Mucosa of gallbladder (tissue), 1 donor: ENCODE measurements at regions not wholly inside any gene's neighbourhood (a gene's known extent, or its start where the extent isn't known, plus 50 kb on each side); places are given as distances from the start of the nearest gene placed in this dataset.

ENCODE experiments used
- DNase-seq: peaks from one replicate; pipeline ENCODE4 v3.0.0-alpha.2; 2020; ENCODE audit warnings: low spot score
- donor health status: DM: no; HTN: no; CAD: no.

DNA sequence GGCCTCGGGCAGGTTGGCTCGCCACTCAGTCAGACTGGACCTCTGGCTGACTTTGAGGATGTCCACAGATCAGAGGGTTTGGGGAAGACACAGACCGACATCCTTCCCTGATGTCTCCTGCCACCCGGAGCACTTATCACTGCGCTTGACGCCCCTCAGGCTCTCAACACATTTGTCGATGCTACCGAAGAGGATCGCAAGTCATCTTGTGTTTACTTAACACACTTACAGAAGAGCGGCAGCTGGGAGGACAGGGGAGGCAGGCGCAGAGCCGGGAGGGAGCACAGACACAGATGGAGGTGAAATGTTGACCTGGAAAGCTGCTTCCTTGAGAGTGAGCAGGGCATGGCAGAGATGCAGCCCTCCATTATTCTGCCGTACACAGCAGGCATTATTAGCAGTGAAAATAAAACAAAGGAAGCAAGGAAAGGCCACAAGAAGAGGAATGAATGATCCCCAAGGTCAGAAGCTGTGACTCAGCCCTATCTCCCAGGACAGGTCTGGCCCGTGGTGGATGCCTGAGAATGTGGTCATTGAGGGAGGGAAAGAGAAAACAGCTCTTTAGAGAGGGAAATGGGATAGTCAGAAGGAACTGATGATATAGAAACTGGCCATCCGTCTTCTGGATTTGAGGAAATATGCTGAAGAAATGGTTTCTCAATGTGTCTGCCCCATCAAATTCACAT is 549.5 kb upstream of the ARGLU1 start:
- no peak for DNase-seq

DNA sequence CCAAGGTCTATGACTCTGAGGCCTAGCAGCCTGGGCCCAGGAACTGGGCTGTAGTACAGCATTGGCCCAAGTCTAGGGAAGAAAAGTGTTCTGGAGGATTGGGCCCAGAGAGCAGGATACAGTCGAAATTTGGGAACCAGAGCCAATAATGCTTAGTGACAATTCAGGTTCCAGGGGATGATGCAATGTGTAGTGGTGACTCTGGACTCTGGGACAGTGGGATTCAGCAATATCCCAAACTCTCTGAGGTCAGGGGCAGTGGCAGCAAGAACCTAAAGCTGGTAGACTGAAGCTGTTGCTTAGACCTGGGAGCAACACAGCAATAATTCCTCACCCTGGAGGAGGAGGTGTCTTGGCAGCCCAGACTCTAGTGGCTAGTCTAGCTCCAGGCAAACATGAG is 545.5 kb upstream of the ARGLU1 start:
- no peak for DNase-seq

DNA sequence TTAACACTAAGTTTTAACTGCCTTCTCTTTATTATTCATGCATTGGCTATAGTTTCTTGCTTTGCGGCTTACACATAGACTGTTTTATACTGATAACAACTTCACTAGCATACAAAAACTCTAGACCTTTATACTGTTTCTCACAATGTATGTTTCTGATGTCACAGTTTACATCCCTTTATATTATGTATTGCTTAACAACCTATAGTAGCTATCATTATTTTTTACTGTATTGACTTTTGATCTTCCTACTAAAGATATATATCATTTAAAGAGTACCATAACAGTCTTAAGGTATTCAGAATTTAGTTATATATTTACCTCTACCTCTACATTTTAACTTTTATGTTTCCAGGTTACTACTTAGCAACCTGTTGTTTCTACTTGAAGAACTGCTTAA is 543.3 kb upstream of the ARGLU1 start:
- DNase-seq: no peak

DNA sequence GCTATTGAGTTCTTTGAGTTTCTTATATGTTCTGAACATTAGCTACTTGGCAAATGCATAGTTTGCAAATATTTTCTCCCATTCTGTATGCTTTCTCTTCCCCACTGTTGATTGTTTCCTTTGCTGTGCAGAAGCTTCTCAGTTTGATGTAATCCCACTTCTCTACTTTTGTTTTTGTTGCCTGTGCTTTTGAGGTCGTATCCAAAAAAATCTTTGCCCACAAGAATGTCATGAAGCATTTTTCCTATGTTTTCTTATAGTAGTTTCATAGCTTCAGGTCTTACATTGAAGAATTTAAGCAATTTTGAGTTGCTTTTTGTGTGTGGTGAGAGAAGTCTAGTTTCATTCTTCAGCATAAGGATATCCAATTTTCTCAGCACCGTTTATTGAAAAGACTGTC is 536.7 kb upstream of the ARGLU1 start:
- DNase-seq: no peak

DNA sequence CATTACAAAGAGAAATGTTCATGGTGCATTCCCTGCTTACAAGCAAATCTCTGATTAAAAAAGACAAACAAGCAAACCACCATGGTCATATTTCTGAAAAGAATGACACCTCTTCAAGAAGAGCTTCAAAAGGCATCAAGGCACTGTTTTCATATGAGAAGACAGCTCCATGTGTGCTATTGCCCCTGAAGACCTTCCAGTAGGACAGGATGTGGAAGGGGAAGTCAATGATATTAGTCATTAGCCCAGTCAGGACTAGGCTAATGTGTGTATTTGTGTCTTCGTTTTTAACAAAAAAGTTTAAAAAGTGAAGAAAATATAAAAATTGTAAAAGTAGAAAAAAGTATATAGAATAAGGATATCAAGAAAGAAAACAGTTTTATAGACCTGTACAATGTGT is 534.7 kb upstream of the ARGLU1 start:
- DNase-seq: no peak

DNA sequence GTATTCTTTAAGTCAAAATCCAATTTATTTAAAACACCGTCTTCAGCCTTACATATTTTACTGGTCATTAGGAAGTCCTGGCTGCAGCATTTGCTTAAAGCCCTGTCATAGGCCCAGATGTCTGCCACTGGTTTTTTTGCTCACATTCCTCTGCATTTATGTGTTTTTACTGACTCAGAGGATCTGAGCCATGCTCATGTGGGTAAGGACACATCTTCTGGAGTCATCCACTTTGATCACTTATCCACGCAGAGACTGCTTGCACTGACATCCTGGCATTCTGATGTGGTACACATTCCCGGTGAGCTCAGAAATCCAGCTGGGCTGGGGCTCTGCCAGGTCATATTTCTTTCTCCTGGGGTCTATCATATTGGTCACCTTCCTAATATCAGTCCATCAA is 531.7 kb upstream of the ARGLU1 start:
- DNase-seq: no peak

DNA sequence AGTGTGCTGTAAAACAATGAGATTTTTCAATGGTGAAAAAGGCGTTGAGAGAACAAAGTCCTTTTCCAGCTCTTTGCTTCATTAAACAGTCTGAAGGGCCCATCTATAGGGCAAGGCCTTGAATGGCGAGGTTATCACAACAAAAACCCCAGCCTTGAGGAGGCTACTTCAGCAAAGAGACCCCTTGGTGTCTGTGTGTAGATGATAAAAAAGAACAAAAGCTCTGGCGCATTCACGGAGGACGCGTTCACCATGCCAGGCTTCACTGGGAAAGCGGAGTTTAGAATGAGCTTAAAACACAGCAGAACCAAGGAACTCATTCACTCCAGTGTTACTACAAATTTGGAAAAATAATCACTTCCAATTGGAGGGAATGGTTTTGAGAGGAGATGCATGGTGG is 530.0 kb upstream of the ARGLU1 start:
- DNase-seq: no peak

DNA sequence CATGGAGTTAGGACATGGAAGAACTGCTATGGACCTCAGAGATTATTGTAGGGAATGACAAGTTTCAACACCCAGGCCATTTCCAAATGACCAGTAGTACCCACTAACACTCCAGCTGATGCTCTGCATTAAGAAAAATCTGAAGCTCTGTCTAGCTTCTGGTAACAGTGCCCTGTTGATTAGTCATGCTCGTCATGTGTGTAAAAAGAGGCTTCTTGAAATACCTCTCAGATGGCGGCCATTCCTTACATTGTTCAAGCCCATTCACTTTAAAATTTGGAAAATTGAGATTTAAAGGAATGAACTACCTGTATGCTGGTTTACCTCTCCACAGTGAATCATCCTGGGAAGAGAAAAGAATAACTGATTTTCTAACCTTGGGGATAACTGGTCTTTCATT is 527.9 kb upstream of the ARGLU1 start:
- DNase-seq: no peak

DNA sequence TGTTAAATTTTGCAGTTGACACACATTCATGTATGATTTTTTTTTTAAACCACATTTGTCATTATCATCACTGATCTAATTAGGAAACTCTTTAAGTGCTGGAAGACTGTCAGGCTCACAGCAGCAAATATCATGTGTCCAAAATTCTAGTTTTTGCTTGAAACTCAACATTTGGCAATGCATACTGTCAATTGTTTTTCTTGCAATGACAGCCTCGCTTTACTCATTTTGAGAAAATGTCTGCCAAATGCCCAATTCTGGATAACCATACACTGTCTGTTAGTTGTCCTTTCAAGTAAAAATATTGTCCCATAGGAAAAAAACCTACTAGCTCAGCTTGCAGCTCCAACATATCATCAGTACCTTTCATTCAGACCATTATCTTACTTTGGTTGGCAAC is 523.9 kb upstream of the ARGLU1 start:
- DNase-seq: no peak

DNA sequence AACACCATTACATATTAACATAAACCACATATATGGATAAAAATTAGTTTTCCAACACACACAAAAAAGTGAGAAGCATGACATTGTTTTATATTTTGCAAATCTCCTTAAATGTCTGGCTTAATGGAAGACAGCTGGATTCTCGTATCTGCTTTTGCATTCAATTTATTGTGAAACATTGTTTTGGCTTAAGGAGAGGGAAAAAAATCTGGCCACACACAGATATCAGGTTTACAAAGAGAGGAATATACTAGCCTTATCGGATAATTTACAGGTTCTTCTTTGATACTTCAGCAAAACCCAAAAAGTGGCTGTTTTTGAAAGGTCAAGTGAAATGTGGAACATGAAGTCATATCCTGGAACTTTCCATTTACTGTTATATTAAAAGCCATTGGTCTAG is 523.5 kb upstream of the ARGLU1 start:
- DNase-seq: no peak

DNA sequence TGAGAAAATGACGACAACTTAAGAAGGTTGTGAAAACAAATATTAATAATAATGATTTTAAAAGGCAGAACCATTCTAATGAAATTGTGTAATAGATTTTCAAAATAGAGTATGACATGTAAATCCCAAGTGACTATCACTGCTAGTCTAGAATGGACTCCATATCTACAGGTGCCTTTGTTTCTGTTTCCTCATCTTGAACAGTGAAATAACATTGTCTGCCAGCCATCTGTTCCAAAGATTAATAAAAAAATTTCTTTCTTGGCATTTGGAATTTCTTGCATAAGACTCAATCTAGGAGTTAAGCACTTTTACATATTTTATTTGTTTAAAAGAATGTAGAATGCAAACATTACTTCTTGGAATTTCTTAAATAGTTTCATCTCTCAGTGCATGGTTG is 520.1 kb upstream of the ARGLU1 start:
- DNase-seq: no peak

DNA sequence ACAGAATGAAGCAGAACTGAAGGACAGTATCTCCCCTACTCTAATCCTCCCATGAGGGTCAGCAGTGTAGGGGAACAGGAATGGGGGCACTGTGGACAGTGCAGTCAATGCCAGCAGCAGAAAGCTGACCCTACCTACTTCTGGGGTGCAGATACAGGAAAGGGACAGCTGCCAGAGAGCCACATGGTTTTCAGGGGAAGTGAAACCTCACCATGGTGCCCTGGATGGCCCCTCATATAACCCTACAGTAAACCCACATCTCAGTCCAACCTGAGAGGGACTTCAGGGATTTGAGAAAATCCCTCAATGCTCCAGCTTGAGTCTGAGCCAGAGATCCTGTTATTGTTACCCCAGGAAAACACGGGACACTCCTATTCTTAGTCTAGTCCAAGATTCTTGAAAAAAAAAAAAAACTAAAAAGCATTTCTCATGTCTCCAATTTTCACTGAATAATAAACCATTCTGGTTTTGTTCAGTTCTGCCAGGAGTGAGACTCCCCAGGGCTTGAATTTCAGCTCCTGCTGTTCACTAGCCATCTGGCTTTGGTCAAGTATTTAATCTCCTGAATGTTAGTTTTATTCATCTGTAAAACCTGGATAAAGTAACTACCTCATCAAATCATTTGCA is 511.6 kb upstream of the ARGLU1 start:
- DNase-seq: no peak

DNA sequence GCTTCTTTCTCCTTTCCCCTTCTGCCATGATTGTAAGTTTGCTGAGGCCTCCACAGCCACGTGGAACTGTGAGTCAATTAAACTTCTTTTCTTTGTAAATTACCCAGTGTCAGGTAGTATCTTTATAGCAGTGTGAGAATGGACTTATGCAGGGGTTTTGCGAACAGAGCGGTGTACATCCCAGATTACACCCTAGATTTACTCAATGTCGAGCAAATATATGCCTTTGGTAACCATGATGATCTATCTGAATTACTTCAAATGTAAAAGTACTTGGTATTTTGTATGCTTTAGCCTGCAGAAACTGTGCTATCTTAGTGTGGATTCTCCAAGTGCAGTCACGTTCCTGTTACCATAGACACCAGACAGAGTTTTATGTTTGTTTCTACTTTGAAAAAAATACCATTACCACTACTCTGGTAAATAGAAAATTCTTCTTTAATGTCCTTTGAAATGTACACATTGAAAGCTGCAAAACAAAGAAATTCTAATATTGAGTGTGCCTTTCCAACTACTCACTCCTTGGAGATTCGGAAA is 510.4 kb upstream of the ARGLU1 start:
- no peak for DNase-seq

DNA sequence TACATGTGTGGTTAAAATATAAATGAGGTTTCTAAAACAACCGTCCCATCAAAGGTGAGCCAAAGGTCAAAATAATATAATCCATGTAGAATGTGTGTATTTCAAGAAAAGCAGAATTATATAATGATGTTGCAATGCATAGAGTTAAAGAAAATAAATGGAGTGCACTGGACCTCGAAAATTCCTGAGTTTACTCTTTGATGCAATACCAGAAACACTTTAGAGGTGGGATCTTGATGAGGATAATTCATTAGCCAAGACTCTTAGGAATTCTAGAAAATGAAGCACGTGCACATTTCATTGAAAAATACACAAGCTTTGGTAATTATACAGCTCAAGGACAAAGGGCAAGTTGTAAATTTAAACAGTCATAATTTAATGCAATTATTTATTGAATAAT is 508.9 kb upstream of the ARGLU1 start:
- DNase-seq: no peak

DNA sequence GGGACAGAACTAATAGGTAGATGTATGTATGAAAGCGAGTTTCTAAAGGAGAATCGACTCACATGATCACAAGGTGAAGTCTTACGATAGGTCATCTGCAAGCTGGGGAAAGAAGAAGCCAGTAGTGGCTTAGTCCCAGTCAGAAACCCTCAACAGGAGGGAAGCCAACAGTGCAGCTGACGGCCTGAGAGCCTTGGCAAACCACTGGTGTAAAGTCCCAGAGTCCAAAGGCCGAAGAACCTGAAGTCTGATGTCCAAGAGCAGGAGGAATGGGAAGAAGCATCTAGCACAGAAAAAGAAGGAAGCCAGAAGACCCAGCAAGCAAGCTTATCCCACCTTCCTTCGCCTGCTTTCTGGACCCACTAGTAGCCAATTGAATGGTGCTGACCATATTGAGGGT is 507.6 kb upstream of the ARGLU1 start:
- no peak for DNase-seq

DNA sequence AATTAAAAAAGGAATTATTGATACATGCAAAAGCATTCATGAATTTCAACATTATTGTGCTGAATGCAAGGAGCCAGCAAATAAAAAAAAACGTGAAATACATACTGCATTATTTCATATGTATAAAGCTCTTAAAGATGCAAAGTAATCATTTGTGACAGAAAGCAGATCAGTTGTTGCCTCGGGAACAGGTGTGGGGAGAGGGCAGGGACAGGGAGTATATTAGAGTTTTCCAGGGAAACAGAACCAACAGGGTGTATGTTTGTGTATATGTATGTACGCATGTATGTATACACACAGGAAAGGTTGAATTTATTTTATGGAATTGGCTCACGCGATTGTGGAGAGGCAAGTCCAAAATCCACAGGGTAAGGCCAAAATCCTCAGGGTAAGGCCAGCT is 502.9 kb upstream of the ARGLU1 start:
- no peak for DNase-seq

DNA sequence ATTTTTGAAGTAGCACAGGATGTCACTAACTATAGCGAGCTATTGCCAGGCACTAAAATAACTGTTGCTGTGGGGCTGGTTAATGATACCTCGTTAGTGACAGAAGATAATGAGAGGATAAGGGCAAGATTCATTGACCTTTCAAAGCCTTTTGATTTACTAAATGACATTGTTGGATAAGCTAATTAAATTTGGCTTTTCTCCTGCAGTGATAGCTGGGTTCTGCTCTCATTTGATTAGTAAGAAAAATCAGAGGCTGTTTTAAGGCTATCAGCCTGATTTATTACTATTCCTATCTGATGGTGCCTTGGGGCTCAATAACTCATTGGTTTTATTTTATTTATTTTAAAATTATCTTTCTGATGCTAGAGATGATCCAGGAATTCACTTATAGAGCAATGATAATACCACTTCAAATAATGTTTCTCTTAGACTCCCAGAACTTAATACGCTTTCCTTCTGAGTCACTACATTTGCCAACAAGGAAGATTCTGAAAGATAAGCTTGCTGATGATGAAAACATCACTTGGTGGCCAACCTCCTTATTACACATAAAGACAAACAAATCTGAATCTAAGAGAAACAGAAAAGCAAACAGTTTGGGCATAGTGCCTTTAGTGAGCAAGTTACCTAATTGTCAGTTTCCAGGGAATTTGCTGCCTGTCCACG is 501.3 kb upstream of the ARGLU1 start:
- no peak for DNase-seq

DNA sequence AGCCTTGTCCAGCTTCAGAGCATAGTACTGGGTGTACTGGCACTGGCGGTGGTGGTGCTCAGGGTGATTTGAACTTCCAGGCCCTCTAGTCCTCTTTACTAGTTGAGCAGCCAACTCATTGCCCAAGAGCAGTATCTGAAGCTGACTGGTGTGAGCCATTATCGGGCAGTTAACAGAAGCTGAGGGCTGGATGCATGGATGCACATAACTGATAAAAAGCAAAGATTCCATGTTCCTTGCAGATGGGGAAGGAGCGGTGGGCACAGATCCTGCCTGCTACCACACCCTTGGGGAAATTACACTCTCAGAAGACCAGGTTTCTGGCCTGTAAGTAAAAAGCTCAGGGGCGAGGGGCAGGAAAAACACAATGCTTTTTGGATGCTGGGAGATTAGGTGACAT is 499.4 kb upstream of the ARGLU1 start:
- no peak for DNase-seq

DNA sequence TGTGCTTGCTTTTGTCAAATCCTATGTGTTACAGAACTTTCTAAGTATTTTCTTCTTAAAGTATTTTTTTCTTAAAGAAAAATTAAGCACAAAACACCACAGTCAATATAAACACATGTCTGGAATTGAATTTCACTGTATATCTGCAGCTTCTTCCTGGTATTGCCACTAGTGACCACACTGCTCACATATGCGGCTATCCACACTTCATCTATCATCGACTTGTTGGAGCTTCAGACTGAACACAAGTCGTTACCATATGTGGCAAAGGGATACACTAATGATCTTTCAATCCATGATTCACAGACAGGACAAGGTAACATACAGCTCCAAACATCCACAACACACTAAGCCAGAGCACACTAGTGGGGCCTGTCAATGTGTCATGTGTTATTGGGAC is 498.4 kb upstream of the ARGLU1 start:
- no peak for DNase-seq

DNA sequence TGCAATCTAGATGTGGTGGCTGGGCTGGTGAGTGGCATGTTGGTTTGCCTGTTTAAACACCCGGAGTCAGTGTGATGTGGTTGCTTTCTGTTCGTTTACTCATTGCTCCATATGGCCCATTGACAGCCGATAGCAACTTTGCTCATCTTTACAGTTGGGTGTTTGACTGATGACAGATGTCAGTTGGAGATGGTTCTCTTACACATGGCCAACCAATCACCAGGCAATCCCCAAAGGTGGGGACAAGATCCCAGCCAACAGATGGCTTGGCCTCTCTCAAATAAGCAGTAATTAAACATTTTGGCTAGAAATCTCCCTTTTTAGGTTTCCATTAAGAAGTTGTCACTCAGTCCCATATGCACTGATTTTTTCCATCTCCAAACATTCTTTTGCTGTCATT is 497.1 kb upstream of the ARGLU1 start:
- DNase-seq: no peak

DNA sequence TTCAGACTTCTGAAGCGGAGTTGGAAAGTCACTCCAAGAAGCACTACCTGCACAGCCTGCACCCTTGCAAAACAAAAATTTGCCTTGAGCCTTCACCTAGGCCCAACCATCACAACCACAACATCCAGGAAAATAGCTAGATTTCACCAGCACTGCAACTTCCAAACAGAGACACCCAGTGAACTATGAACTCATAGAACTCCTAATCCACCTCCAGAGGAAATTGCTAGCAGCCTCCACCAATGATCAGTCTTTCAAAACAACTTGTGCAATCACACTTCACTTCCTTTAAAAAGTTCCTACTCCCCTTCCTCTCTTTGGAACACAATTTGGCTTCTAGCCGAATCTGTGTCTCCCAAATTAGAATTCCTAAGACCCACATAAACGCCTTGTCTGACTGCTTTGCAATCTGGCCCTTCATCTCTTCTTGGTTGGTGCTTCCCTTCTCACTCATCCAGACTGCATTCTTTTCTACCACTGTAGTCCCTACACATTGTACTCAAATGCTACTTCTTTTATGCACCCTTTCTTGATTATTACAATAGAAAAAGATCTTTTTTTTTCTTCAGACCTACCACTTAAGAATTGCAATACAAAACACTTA is 489.2 kb upstream of the ARGLU1 start:
- DNase-seq: no peak

DNA sequence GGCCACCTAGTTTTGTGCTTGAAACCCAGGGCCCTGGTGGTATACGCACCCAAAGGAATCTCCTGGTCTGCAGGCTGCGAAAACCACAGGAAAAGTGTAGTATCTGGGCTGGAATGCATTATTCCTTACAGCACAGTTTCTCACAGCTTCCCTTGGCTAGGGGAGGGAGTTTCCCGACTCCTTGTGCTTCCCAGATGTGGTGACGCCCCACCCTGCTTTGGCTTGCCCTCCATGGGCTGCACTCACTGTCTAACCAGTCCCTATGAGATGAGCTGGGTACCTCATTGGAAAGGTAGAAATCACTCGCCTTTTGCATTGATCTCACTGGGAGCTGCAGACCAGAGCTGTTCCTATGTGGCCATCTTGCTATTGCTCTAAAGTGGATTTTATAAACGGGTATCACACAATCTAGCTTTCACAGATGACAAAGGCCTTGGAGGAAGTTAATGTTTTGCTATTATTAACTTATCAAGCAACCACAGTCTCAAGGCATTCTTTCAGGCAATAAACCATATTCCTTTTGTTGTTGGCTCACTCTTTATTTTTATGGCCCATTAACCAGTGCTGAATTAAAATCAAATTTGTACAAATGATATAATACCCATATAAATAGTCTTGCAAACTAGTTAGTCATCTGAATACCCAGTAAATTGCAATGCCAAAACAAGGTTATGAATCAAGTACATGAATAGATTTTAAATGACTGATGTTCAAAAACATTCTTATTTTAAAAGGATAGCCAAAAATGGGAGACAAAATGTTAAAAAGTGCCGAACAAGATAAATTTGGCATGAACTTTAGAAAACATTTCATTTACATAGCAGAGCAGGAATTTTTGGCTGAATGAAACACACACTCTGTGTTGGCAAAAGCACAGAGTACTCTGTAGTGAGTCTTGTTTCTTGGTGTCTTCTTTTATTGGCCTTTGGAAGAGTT is 475.4 kb upstream of the ARGLU1 start:
- DNase-seq: no peak
